ENCODE measurements at regions not wholly inside any gene's neighbourhood (a gene's known extent, or its start where the extent isn't known, plus 50 kb on each side); places are given as distances from the start of the nearest gene placed in this dataset.

DNA sequence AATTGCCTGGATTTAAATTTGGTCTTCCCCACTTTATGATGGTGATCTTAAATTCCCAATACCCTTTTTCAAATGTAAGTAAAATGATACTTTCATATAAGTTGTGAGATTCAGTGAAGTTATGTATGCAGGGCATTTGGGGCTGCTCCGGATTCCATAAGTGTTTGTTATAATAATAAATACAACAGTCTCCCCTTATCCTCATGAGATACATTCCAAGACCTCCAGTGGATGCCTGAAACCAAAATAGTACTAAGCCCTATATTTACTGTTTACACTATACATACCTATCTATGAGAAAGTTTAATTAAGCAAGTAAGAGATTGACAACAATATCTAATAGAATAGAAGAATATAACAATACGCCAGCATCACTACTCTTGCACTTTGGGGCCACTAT, 2237.8 kb downstream of the PCDH9 start:
- TF ChIP-seq RCOR1 (IDR thresholded peaks at IDR 0.05; ENCODE audit: insufficient replicate concordance, low read length): no peak
- TF ChIP-seq SMC3 (IDR thresholded peaks at IDR 0.05; ENCODE audit: low read depth, low read length): no peak
- TF ChIP-seq, protein P1, sequence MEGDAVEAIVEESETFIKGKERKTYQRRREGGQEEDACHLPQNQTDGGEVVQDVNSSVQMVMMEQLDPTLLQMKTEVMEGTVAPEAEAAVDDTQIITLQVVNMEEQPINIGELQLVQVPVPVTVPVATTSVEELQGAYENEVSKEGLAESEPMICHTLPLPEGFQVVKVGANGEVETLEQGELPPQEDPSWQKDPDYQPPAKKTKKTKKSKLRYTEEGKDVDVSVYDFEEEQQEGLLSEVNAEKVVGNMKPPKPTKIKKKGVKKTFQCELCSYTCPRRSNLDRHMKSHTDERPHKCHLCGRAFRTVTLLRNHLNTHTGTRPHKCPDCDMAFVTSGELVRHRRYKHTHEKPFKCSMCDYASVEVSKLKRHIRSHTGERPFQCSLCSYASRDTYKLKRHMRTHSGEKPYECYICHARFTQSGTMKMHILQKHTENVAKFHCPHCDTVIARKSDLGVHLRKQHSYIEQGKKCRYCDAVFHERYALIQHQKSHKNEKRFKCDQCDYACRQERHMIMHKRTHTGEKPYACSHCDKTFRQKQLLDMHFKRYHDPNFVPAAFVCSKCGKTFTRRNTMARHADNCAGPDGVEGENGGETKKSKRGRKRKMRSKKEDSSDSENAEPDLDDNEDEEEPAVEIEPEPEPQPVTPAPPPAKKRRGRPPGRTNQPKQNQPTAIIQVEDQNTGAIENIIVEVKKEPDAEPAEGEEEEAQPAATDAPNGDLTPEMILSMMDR (conservative IDR thresholded peaks at IDR 0.05; ENCODE audit: low read depth, low read length): no peak
- no peak for TF ChIP-seq POLR2A (IDR thresholded peaks at IDR 0.05; ENCODE audit: low read depth, low read length)
- no peak for TF ChIP-seq RFX5 (IDR thresholded peaks at IDR 0.05; ENCODE audit: low read depth, low read length)
- TF ChIP-seq CEBPB (IDR thresholded peaks at IDR 0.05; ENCODE audit: low read depth, low read length): no peak
- TF ChIP-seq CHD1 (IDR thresholded peaks at IDR 0.05; ENCODE audit: low read depth, low read length): no peak
- no peak for TF ChIP-seq MAFK (IDR thresholded peaks at IDR 0.05; ENCODE audit: low read depth, low read length)
